ENCODE measurements at regions not wholly inside any gene's neighbourhood (a gene's known extent, or its start where the extent isn't known, plus 50 kb on each side); places are given as distances from the start of the nearest gene placed in this dataset.
A peak's percentile ranks its signal among the peaks of the same experiment; 100 is the strongest.
"Not testable (repeated sequence)": the region's sequence is repeated elsewhere in the genome, so short reads cannot be mapped to it uniquely, and the experiment has no call there.

- no peak overlapping the region for H3K9ac ChIP-seq (ENCODE audit: low read length)
- no peaks in the 10 kb centered on the region; the same call in 1 of the 2 replicates for H3K9me3 ChIP-seq (ENCODE audit: insufficient read depth, low read length)
- H2AFZ ChIP-seq (ENCODE audit: low read depth, low read length) = no peak overlapping the region
- H4K20me1 ChIP-seq (ENCODE audit: insufficient read depth, low read length) = no peaks in the 10 kb centered on the region
- no peaks in the 10 kb centered on the region for H3K36me3 ChIP-seq (replicated peaks; ENCODE audit: low read depth, low read length)
- no peak overlapping the region for H3K4me3 ChIP-seq (ENCODE audit: low read length)
- no peaks in the 10 kb centered on the region for H3K79me2 ChIP-seq (ENCODE audit: low read length)
- no peaks in the 10 kb centered on the region for H3K27me3 ChIP-seq (ENCODE audit: low read depth, low read length)
- H3K4me2 ChIP-seq (ENCODE audit: low read length) = no peak overlapping the region
- no peak overlapping the region for H3K27ac ChIP-seq (ENCODE audit: low read length)
- no peaks in the 10 kb centered on the region for H3K4me1 ChIP-seq (ENCODE audit: low read length)
- TF ChIP-seq EZH2phosphoT487 (IDR thresholded peaks at IDR 0.05; ENCODE audit: low read depth) (no peak), CTCF (IDR thresholded peaks at IDR 0.05; ENCODE audit: low read depth, low read length) (no peak)
Measured at GRCh38 chr5:30479104-30479503, 714.4 kb upstream of the CDH6 start.

GRCh38 chr5:30475429-30475828, 718.1 kb upstream of the CDH6 start:
- Histone ChIP-seq H3K4me2 (ENCODE audit: low read length) (no peak overlapping the region), H2AFZ (ENCODE audit: low read depth, low read length) (no peak overlapping the region), H3K4me1 (ENCODE audit: low read length) (no peaks in the 10 kb centered on the region), H3K27ac (ENCODE audit: low read length) (no peak overlapping the region), H3K27me3 (ENCODE audit: low read depth, low read length) (no peaks in the 10 kb centered on the region), H3K36me3 (replicated peaks; ENCODE audit: low read depth, low read length) (no peaks in the 10 kb centered on the region), H3K79me2 (ENCODE audit: low read length) (no peaks in the 10 kb centered on the region), H4K20me1 (ENCODE audit: insufficient read depth, low read length) (no peaks in the 10 kb centered on the region), H3K4me3 (ENCODE audit: low read length) (no peak overlapping the region), H3K9ac (ENCODE audit: low read length) (no peak overlapping the region), H3K9me3 (ENCODE audit: insufficient read depth, low read length) (no peaks in the 10 kb centered on the region; the same call in 1 of the 2 replicates)
- no peak for TF ChIP-seq CTCF (IDR thresholded peaks at IDR 0.05; ENCODE audit: low read depth, low read length)
- TF ChIP-seq EZH2phosphoT487 (IDR thresholded peaks at IDR 0.05; ENCODE audit: low read depth) = no peak

- no peaks in the 10 kb centered on the region for H3K36me3 ChIP-seq (replicated peaks; ENCODE audit: low read depth, low read length)
- H3K27ac ChIP-seq (ENCODE audit: low read length) = no peak overlapping the region
- H4K20me1 ChIP-seq (ENCODE audit: insufficient read depth, low read length) = no peaks in the 10 kb centered on the region
- H3K4me1 ChIP-seq (ENCODE audit: low read length) = no peaks in the 10 kb centered on the region
- no peak overlapping the region for H3K9ac ChIP-seq (ENCODE audit: low read length)
- no peak overlapping the region for H3K4me2 ChIP-seq (ENCODE audit: low read length)
- TF ChIP-seq EZH2phosphoT487 (IDR thresholded peaks at IDR 0.05; ENCODE audit: low read depth) = no peak
- TF ChIP-seq CTCF (IDR thresholded peaks at IDR 0.05; ENCODE audit: low read depth, low read length) = no peak
- no peak overlapping the region for H2AFZ ChIP-seq (ENCODE audit: low read depth, low read length)
- no peak overlapping the region for H3K4me3 ChIP-seq (ENCODE audit: low read length)
- no peaks in the 10 kb centered on the region for H3K9me3 ChIP-seq (ENCODE audit: insufficient read depth, low read length)
- no peaks in the 10 kb centered on the region for H3K27me3 ChIP-seq (ENCODE audit: low read depth, low read length)
- H3K79me2 ChIP-seq (ENCODE audit: low read length) = no peaks in the 10 kb centered on the region
Measured at GRCh38 chr5:30469691-30470090, 723.8 kb upstream of the CDH6 start.

GRCh38 chr5:30458681-30459080, 734.8 kb upstream of the CDH6 start:
- Histone ChIP-seq H3K9me3 (ENCODE audit: insufficient read depth, low read length) (no peaks in the 10 kb centered on the region), H3K4me3 (ENCODE audit: low read length) (no peak overlapping the region), H4K20me1 (ENCODE audit: insufficient read depth, low read length) (no peaks in the 10 kb centered on the region), H3K27ac (ENCODE audit: low read length) (peak overlapping the region; percentile 23; the same call in 1 of the 2 replicates), H3K9ac (ENCODE audit: low read length) (no peak overlapping the region), H3K4me2 (ENCODE audit: low read length) (peak overlapping the region; percentile 27), H3K79me2 (ENCODE audit: low read length) (no peaks in the 10 kb centered on the region), H3K36me3 (replicated peaks; ENCODE audit: low read depth, low read length) (no peaks in the 10 kb centered on the region), H2AFZ (ENCODE audit: low read depth, low read length) (no peak overlapping the region), H3K27me3 (ENCODE audit: low read depth, low read length) (no peaks in the 10 kb centered on the region), H3K4me1 (ENCODE audit: low read length) (peaks cover 6% of the 10 kb centered on the region)
- TF ChIP-seq CTCF (IDR thresholded peaks at IDR 0.05; ENCODE audit: low read depth, low read length) (no peak), EZH2phosphoT487 (IDR thresholded peaks at IDR 0.05; ENCODE audit: low read depth) (no peak)

- H3K27me3 ChIP-seq (ENCODE audit: low read depth, low read length); H4K20me1 ChIP-seq (ENCODE audit: insufficient read depth, low read length); H3K27ac ChIP-seq (ENCODE audit: low read length); H3K36me3 ChIP-seq (replicated peaks; ENCODE audit: low read depth, low read length); H3K4me3 ChIP-seq (ENCODE audit: low read length); H3K4me1 ChIP-seq (ENCODE audit: low read length); H3K79me2 ChIP-seq (ENCODE audit: low read length); H3K9ac ChIP-seq (ENCODE audit: low read length); H2AFZ ChIP-seq (ENCODE audit: low read depth, low read length); H3K4me2 ChIP-seq (ENCODE audit: low read length); H3K9me3 ChIP-seq (ENCODE audit: insufficient read depth, low read length): not testable (repeated sequence)
Measured at GRCh38 chr5:30455484-30455883, 738.0 kb upstream of the CDH6 start.

Measured in OCI-LY3 (cell line).